NCI-H82 treated with DMSO at 0.1 percent for 48 hours (cell line): ENCODE measurements at regions not wholly inside any gene's neighbourhood (a gene's known extent, or its start where the extent isn't known, plus 50 kb on each side); places are given as distances from the start of the nearest gene placed in this dataset.

Source experiments
- DNase-seq: peaks from one replicate; lab custom pipeline; 2025; ENCODE audit not compliant: unreplicated experiment; lab: John Stamatoyannopoulos, UW

DNA sequence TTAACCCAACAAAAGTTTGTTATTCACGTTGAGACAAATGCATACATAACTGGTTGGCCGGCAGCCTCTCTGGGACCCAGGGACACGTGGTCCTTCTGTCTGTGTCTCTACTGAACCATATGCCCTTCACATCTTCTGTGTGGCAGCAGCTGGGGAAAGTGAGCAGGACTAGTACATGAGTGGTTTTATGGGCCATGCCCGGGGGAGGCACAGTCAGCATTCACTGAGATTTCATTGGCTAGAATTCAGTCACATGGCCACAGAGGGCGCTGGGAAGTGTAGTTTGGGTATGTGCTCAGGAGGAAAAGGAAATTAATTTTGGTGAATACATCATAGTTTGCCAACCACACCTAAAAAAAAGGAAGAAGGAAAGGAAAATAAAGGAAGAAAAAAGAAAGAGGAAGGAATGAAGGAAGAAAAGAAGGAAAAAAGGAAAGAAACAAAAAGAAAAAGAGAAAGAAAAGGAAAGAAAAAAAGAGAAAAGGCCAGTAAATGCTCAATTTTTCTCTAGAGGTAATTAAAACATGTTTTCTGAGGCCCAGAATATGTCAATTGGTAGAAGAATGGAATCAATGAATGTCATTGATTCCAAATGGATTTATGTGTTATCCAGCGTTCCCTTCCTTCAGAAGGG lies 55.9 kb upstream of the KIRREL3 start:
- no peak for DNase-seq

DNA sequence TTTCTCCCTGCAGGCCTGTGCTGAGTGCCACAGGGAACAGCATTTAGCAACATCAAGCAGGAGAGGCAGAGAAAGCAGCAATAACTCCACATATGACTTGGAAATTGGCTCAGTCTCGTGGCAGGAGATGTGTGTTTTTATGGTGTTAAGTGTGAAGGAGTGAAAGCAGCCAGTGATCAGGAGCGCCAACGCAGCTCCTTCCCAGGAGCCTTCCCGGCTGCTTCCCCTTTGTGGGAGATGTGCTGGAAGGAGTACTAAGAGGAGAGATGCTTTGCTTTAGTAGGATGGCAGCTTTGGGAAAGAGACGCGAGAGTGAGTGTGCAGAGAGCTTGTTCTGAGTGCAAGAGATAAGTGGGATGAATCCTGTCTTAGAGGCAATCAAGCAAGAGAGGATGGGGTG lies 54.7 kb upstream of the KIRREL3 start:
- no peak for DNase-seq

DNA sequence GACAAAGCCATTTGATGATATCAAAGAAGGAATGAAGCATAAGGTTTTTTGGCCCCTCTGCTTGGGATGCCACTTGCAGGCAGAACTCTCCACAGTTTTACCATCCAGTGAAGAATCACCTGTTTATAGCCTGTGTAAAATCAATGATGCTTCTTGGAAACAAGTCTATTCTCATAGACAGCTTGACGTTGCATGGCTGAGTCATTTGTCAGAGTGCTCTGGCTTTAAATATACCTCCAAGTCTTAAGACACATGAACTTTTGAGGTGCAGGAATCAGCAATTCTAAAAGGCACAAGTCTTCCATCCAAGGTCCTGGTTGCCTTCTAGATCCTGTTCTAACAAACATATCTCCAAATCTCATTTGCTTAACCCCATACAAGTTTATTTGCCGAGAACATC lies 53.6 kb upstream of the KIRREL3 start:
- DNase-seq: no peak

DNA sequence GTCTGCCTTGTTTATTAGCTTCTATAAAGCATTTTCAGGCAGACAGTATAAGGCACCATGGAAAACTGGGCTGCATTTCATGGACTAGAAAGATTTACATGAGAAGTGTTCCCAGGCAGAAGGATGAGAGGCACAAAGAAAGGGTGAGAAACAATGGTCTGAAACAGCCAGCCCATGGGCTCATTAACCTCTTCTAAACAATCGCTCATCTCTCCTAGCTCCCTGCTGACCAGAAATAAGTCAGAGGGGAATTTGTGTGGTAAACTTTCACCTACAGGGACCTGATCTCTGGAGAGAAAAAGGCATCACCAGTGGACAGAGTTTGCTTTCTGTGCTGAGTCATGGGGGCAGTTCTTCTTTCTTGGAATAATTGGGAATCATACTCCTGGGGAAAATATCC lies 51.8 kb upstream of the KIRREL3 start:
- no peak for DNase-seq
